ACC112 (cell line): ENCODE measurements at regions not wholly inside any gene's neighbourhood (a gene's known extent, or its start where the extent isn't known, plus 50 kb on each side); places are given as distances from the start of the nearest gene placed in this dataset.
A peak's percentile ranks its signal among the peaks of the same experiment; 100 is the strongest.
"Not testable (repeated sequence)": the region's sequence is repeated elsewhere in the genome, so short reads cannot be mapped to it uniquely, and the experiment has no call there.

Experiments used
- H2AFZ ChIP-seq: fragments of 200-600 bp; sonication (generic); one replicate; pipeline ENCODE4 v1.6.0; 2017; ENCODE audit warnings: antibody characterized with exemption, low read length; ENCODE audit not compliant: unreplicated experiment
- H3K27ac ChIP-seq: fragments of 200-600 bp; sonication (generic); 2 replicates; pipeline ENCODE4 v1.5.1; 2014; ENCODE audit warnings: low read depth, mild to moderate bottlenecking, antibody characterized with exemption, low read length, moderate library complexity
- H3K27me3 ChIP-seq: fragments of 200-600 bp; sonication (generic); 2 replicates; pipeline ENCODE4 v1.6.1; 2014; ENCODE audit warnings: mild to moderate bottlenecking, antibody characterized with exemption, low read length, moderate library complexity, mixed read lengths; ENCODE audit not compliant: insufficient read depth
- H3K36me3 ChIP-seq: fragments of 200-600 bp; sonication (generic); 2 replicates; pipeline ENCODE4 v1.6.1; 2016; ENCODE audit warnings: mild to moderate bottlenecking, antibody characterized with exemption, low read length, moderate library complexity, mixed read lengths; ENCODE audit not compliant: insufficient read depth
- H3K4me1 ChIP-seq: fragments of 200-600 bp; sonication (generic); one replicate; pipeline ENCODE4 v1.6.1; 2016; ENCODE audit warnings: low read length, mixed read lengths; ENCODE audit not compliant: insufficient read depth, unreplicated experiment, control insufficient read depth
- H3K4me3 ChIP-seq: fragments of 200-600 bp; sonication (generic); 2 replicates; pipeline ENCODE4 v1.5.1; 2014; ENCODE audit warnings: mild to moderate bottlenecking, low read depth, low read length
- H3K79me2 ChIP-seq: fragments of 200-600 bp; sonication (generic); one replicate; pipeline ENCODE4 v1.6.0; 2016; ENCODE audit warnings: low read length; ENCODE audit not compliant: control insufficient read depth, unreplicated experiment, insufficient read depth

- Histone ChIP-seq H3K27ac (no peak overlapping the region), H2AFZ (no peak overlapping the region), H3K27me3 (no peaks in the 10 kb centered on the region), H3K79me2 (no peaks in the 10 kb centered on the region), H3K36me3 (no peaks in the 10 kb centered on the region), H3K4me1 (no peaks in the 10 kb centered on the region), H3K4me3 (no peak overlapping the region)
Observed at GRCh38 chr2:13240061-13240460, 523.3 kb downstream of the TRIB2 start.

- Histone ChIP-seq H3K79me2 (no peaks in the 10 kb centered on the region), H2AFZ (peak overlapping the region; percentile 47), H3K27me3 (no peaks in the 10 kb centered on the region), H3K4me3 (peak overlapping the region; percentile 48; the same call in 1 of the 2 replicates), H3K36me3 (no peaks in the 10 kb centered on the region), H3K27ac (no peak overlapping the region), H3K4me1 (no peaks in the 10 kb centered on the region)
Observed at GRCh38 chr2:13240789-13241487, 524.2 kb downstream of the TRIB2 start.

GRCh38 chr2:13252615-13253014 is 535.9 kb downstream of the TRIB2 start:
- Histone ChIP-seq H3K4me1 (no peaks in the 10 kb centered on the region), H3K36me3 (no peaks in the 10 kb centered on the region), H3K79me2 (no peaks in the 10 kb centered on the region), H3K27me3 (no peaks in the 10 kb centered on the region), H2AFZ (no peak overlapping the region), H3K4me3 (no peak overlapping the region), H3K27ac (no peak overlapping the region)

GRCh38 chr2:13255485-13255884 is 538.7 kb downstream of the TRIB2 start:
- no peaks in the 10 kb centered on the region for H3K27me3 ChIP-seq
- H3K36me3 ChIP-seq: no peaks in the 10 kb centered on the region
- H3K4me1 ChIP-seq: no peaks in the 10 kb centered on the region
- H2AFZ ChIP-seq: no peak overlapping the region
- no peak overlapping the region for H3K27ac ChIP-seq
- H3K79me2 ChIP-seq: no peaks in the 10 kb centered on the region
- no peak overlapping the region for H3K4me3 ChIP-seq

- no peaks in the 10 kb centered on the region for H3K36me3 ChIP-seq
- no peaks in the 10 kb centered on the region for H3K79me2 ChIP-seq
- H3K4me3 ChIP-seq: no peak overlapping the region
- H3K27ac ChIP-seq: no peak overlapping the region
- no peak overlapping the region for H2AFZ ChIP-seq
- no peaks in the 10 kb centered on the region for H3K4me1 ChIP-seq
- no peaks in the 10 kb centered on the region for H3K27me3 ChIP-seq
Observed at GRCh38 chr2:13260402-13260801, 543.7 kb downstream of the TRIB2 start.

GRCh38 chr2:13266166-13266565 is 549.4 kb downstream of the TRIB2 start:
- H3K4me1 ChIP-seq: no peaks in the 10 kb centered on the region
- H2AFZ ChIP-seq: no peak overlapping the region
- H3K27me3 ChIP-seq: no peaks in the 10 kb centered on the region
- H3K4me3 ChIP-seq: no peak overlapping the region
- no peaks in the 10 kb centered on the region for H3K36me3 ChIP-seq
- no peaks in the 10 kb centered on the region for H3K79me2 ChIP-seq
- no peak overlapping the region for H3K27ac ChIP-seq

- H3K27me3 ChIP-seq: no peaks in the 10 kb centered on the region
- H3K79me2 ChIP-seq: no peaks in the 10 kb centered on the region
- no peaks in the 10 kb centered on the region for H3K4me1 ChIP-seq
- H2AFZ ChIP-seq: no peak overlapping the region
- H3K27ac ChIP-seq: no peak overlapping the region
- H3K36me3 ChIP-seq: no peaks in the 10 kb centered on the region
- no peak overlapping the region for H3K4me3 ChIP-seq
Observed at GRCh38 chr2:13284688-13285087, 568.0 kb downstream of the TRIB2 start.

- no peaks in the 10 kb centered on the region for H3K79me2 ChIP-seq
- no peak overlapping the region for H3K4me3 ChIP-seq
- H3K36me3 ChIP-seq: no peaks in the 10 kb centered on the region
- H3K27ac ChIP-seq: no peak overlapping the region
- H3K4me1 ChIP-seq: no peaks in the 10 kb centered on the region
- H2AFZ ChIP-seq: no peak overlapping the region
- H3K27me3 ChIP-seq: no peaks in the 10 kb centered on the region
Observed at GRCh38 chr2:13289310-13289709, 572.6 kb downstream of the TRIB2 start.

- H3K4me1 ChIP-seq, H3K27me3 ChIP-seq, H3K79me2 ChIP-seq, H2AFZ ChIP-seq, H3K36me3 ChIP-seq, H3K27ac ChIP-seq, H3K4me3 ChIP-seq: not testable (repeated sequence)
Observed at GRCh38 chr2:13308478-13308805, 591.7 kb downstream of the TRIB2 start.

GRCh38 chr2:13308989-13309388 is 592.3 kb downstream of the TRIB2 start:
- no peaks in the 10 kb centered on the region for H3K4me1 ChIP-seq
- no peaks in the 10 kb centered on the region for H3K79me2 ChIP-seq
- H2AFZ ChIP-seq: no peak overlapping the region
- no peak overlapping the region for H3K27ac ChIP-seq
- H3K4me3 ChIP-seq: no peak overlapping the region
- H3K36me3 ChIP-seq: no peaks in the 10 kb centered on the region
- H3K27me3 ChIP-seq: no peaks in the 10 kb centered on the region

GRCh38 chr2:13332060-13332459 is 615.3 kb downstream of the TRIB2 start:
- Histone ChIP-seq H3K27ac (no peak overlapping the region), H3K4me3 (no peak overlapping the region), H3K79me2 (no peaks in the 10 kb centered on the region), H3K4me1 (no peaks in the 10 kb centered on the region), H3K36me3 (no peaks in the 10 kb centered on the region), H2AFZ (no peak overlapping the region), H3K27me3 (no peaks in the 10 kb centered on the region)
